Head of caudate nucleus (tissue), 42 donors: ENCODE measurements at regions not wholly inside any gene's neighbourhood (a gene's known extent, or its start where the extent isn't known, plus 50 kb on each side); places are given as distances from the start of the nearest gene placed in this dataset.
"Not testable (repeated sequence)": the region's sequence is repeated elsewhere in the genome, so short reads cannot be mapped to it uniquely, and the experiment has no call there.

Experiments used
- DNase-seq, 42 donors: peaks; one replicate each; pipeline versions ENCODE4 v3.0.0 to v3.0.0-alpha.2; 2020 to 2021; ENCODE audit warnings: mixed read lengths in 7 of 42
- intact Hi-C: fragments of 100-400 bp; cut with DNase I; formaldehyde crosslinking; loops from one replicate; pipeline ENCODE4 v1.15.0; 2022

- intact Hi-C loops = no loop called here
These were observed 261.3 kb upstream of the ANKH start for GRCh38 chr5:15132816-15133405.

GRCh38 chr5:15131909-15132308 lies 260.3 kb upstream of the ANKH start:
- intact Hi-C loops = no loop called here
- DNase-seq = no peak

More at GRCh38 chr5:15132816-15133405, 261.3 kb upstream of the ANKH start:
- DNase-seq = no peak

DNA sequence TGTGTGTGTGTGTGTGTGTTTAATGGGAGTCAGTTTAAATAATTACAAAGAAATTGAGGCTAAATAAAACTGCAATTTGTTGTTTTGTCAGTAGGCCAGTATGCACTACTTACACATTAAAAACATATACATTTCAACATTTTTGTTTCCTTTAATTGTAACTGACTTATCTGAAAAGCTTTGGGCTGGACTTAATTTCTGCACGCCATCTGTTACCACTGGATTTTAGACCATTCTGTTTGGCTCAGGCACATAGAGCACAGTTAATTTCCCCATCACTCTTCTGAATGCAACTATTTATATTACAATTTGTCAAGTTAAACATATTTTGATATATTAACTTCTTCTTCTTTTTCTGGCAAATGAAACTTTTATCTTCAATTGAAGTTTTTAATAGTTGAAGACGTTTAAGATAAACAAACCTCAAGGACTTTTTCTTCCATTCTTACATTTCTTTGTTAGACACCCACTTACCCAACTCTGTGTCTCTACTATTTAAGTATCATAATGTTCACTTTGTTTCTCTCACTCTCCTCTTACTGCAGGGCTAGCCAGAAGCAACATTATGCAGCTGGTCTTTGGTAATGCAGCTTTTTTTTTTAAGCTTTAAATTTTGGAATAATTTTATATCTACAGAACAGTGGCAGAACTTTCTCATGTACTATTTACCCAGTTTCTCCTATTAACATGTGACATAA lies 253.4 kb upstream of the ANKH start:
- intact Hi-C loops = no loop called here
- DNase-seq = no peak

- DNase-seq = no peak
- intact Hi-C loops = no loop called here
These were observed 252.9 kb upstream of the ANKH start for GRCh38 chr5:15124461-15124860.

DNA sequence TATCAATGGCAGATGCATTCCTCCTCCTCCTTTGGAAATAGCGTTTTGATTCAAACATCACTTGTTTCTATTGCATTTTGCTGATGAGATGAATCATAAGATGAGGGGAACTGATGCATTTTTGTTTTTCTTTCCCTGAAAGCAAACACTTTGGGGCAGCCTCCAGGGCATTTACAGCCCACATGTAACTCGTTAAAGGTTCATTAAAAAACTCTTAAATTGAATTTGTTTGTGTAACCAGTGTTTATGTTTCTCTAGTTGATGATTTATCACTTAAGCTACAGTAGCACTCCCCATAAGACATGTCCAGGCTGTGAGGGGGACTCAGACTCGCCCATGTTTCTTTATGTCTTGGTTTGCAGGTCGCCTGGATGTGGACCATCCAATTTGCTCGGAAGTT lies 246.1 kb upstream of the ANKH start:
- DNase-seq = no peak
- intact Hi-C loops = no loop called here

- DNase-seq = no peak
- intact Hi-C loops = no loop called here
These were observed 245.4 kb upstream of the ANKH start for GRCh38 chr5:15116996-15117395.

- no peak for DNase-seq
- intact Hi-C loops = no loop called here
These were observed 235.1 kb upstream of the ANKH start for GRCh38 chr5:15106530-15107283.

DNA sequence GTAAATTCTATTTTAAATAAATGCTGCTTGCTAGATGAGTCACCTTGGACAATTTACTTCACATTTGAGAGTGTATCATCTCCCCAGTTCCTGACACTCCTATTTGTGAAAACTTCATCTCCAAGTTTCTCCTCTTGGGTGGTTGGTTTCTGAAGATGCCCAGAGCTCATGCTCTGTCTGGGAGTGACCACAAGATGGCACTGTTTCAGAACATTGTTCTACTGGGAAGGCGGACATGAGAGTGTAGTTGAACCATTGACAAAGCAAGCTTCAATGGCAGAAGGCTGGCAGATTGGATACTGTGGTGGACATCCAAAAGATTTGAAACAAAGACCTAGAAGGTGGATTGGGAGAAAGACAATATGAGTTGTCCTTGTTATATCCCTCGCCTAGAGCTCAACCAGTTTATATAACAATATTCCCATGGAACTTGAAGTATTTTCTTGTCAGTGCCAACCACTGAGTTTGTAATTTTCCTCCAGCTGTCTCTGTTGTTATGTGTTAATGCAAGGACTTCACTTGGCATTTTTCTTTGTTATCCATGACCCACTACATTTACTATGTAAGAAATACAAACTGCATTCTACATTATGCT lies 234.3 kb upstream of the ANKH start:
- peak in 40 of 42 donors; percentile 6 to 84 (median 54) for DNase-seq
- intact Hi-C loops = no loop called here

DNA sequence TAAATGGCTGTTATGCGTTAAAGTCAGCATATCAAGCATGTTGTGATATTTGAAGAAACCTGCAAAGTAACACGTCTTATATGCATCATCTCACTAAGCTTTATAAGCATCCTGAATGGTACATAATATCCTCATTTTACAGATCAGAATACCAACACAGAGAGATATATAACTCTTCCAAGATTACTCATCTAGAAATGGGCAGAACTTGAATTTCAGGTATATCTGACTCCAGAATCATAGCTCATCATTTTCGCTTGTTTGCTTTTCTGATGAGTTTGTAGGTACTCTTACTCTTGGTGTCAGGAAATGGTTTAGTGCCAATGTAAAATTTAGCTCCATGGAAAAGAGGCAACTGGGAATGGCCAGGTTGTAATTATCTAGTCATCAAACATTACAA lies 232.3 kb upstream of the ANKH start:
- intact Hi-C loops = no loop called here
- no peak for DNase-seq

GRCh38 chr5:15103130-15103529 lies 231.6 kb upstream of the ANKH start:
- intact Hi-C loops = no loop called here
- DNase-seq = no peak

DNA sequence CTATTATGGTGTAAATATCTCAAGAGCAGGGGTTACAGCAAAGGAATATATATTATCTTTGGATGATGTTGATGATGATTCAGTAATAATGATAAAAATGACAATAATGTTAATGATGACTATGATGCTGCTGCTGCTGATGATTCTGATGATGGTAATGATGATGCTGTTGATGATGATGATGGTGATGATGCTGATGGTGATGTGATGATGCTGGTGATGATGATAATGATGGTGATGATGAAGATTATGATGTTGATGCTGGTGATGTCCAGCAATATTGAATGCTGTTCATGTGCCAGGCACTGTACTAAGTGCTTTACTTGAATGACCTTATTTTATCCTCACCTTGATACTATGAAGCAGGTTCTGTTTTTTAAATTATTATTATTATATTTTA lies 226.0 kb upstream of the ANKH start:
- intact Hi-C loops = no loop called here
- DNase-seq = no peak

- intact Hi-C loops, DNase-seq: not testable (repeated sequence)
These were observed 225.1 kb upstream of the ANKH start for GRCh38 chr5:15096686-15097085.

DNA sequence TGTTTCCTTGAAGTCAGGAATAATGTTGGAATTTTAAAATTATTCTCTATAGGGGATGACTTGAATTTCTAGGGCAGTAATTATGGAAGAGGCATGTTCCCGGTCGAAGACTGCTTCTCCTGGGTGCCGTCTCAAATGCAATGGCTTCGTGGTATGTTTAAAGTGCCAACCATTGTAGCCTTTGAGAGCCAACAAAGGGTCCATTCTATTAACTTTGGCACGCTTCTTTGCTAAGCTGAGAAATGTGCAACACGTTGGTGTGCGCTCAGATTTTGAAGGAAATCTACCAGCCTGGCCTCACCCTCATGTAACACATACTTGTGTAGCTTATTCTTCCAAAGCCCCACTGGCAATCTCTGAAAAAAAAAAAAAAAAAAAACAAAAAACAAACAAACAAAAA lies 221.2 kb upstream of the ANKH start:
- intact Hi-C loops = no loop called here
- peak in 6 of 42 donors; percentile 3 to 22 (median 12) for DNase-seq

GRCh38 chr5:15085671-15086070 lies 214.1 kb upstream of the ANKH start:
- no peak for DNase-seq
- intact Hi-C loops = no loop called here

- no peak for DNase-seq
- intact Hi-C loops = no loop called here
These were observed 210.5 kb upstream of the ANKH start for GRCh38 chr5:15082096-15082495.

- DNase-seq = no peak
- intact Hi-C loops = no loop called here
These were observed 208.6 kb upstream of the ANKH start for GRCh38 chr5:15080219-15080618.

DNA sequence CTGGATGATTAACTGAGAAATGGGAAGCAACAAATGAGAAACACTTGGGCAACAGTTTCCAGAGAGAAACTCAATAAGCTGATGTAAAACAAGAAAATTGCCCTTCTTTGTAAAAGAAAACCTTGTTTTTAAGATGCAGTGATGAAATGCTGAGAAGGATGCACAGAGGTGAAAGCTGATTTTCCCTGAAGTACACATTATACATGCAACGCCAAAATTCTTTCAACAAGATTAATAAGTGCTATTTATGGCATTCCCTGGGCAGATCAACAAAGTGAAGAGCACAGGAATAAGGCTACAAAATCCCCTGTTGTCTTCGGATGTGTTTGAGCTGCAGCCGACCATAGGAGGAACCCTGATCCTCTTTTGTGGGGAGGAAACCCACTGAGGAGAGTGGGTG lies 208.0 kb upstream of the ANKH start:
- DNase-seq = no peak
- intact Hi-C loops = no loop called here

DNA sequence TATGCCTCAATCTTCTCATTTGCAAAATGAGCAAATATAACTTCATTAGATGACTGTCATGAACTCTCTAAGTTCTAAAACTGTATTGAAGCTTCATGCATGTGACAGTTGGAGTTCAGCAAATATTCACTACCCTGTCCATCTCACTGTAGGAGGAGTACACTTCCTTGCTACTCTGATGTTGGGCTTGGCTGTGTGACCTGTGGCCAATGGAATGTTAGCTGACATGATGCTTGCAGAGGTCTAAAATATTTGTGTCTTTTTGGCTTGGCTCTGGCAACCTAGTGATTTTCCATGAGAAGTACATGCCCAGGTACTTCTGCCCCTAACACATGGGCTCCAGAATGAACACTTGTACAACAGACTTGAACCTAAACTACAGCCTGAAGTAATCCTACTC lies 203.1 kb upstream of the ANKH start:
- intact Hi-C loops = no loop called here
- DNase-seq = no peak

DNA sequence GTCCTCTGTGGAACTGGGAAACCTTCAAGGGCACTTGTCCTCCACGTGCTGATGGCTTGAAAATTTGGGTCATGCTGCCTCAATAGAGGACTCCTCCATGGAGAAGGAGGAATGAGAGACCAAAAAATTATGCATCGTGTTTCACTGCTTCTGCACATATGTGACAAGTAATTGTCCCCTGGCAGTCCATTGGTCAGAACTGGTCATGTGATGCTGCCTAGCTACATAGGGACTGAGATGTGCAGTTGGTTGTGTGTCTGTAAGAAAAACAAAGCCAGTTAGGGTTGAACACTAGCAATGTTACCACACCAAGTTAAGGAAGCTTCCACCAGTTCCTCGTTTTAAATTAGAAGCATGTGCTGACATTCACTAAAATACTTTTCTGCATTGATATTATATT lies 201.9 kb upstream of the ANKH start:
- DNase-seq = no peak
- intact Hi-C loops = no loop called here

DNA sequence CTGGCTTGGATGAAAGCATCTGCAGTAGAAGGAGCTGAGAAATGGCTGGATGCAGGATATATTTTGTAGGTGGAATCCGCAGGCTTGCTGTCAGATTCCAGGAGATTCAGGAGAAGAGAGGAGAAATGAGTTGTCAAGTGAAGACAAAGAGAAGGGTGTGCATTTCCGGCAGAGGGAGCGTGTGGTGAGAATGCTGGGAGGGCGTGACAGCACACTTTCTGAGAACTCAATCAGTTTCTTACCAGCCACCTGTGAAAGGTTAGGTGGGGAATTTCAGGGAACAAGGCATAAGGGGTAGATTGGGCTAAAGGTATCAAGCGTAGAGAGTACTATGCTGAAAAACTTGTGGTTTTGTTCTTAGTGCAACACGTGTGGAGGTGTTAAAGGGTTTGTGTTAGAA lies 199.3 kb upstream of the ANKH start:
- intact Hi-C loops = no loop called here
- no peak for DNase-seq
